Suprapubic skin (tissue), 4 donors: ENCODE measurements at regions not wholly inside any gene's neighbourhood (a gene's known extent, or its start where the extent isn't known, plus 50 kb on each side); places are given as distances from the start of the nearest gene placed in this dataset.

Experiments used
- DNase-seq, 2 donors: peaks; one replicate each; pipeline ENCODE4 v3.0.0-alpha.2; 2019; ENCODE audit warnings: low spot score in 2 of 2
- H3K27ac ChIP-seq: fragments of 200-600 bp; sonication (generic); one replicate; pipeline ENCODE4 v1.5.1; 2019
- H3K27me3 ChIP-seq: fragments of 200-600 bp; sonication (generic); one replicate; pipeline ENCODE4 v1.5.1; 2019
- H3K36me3 ChIP-seq: fragments of 200-600 bp; sonication (generic); one replicate; pipeline ENCODE4 v1.5.1; 2019
- H3K4me1 ChIP-seq: fragments of 200-600 bp; sonication (generic); one replicate; pipeline ENCODE4 v1.5.1; 2019
- H3K4me3 ChIP-seq: fragments of 200-600 bp; sonication (generic); one replicate; pipeline ENCODE4 v1.5.1; 2019; ENCODE audit warnings: mild to moderate bottlenecking
- H3K9me3 ChIP-seq: fragments of 200-600 bp; sonication (generic); one replicate; pipeline ENCODE4 v1.5.1; 2019
- EP300 ChIP-seq: sonication (generic); formaldehyde crosslinking; IDR thresholded peaks from one replicate; pipeline ENCODE4 v1.6.1; 2017; ENCODE audit warnings: antibody characterized with exemption
- POLR2A ChIP-seq, 2 donors: fragments of 450-650 bp; IDR thresholded peaks; one replicate each; pipeline ENCODE4 v1.6.1; 2017; ENCODE audit warnings: antibody characterized with exemption in 2 of 2, mild to moderate bottlenecking in 2 of 2, moderate library complexity in 2 of 2
- POLR2AphosphoS5 ChIP-seq, 3 donors: sonication (generic); formaldehyde crosslinking; IDR thresholded peaks; one replicate each; pipeline ENCODE4 v1.6.1; 2017; ENCODE audit warnings: antibody characterized with exemption in 3 of 3
- WGBS: methylation state at CpG from one replicate; pipeline ENCODE4 v1.1.5; 2018; 5-methylcytosine and 5-hydroxymethylcytosine counted together
- TF ChIP-seq, protein P1 (sequence below), 2 donors: fragments of 200-600 bp in 1 of 2; fragments of 450-650 bp in 1 of 2; sonication (generic) in 1 of 2; IDR thresholded peaks; one replicate each; pipeline ENCODE4 v1.5.1; 2016 to 2019; ENCODE audit warnings: antibody characterized with exemption in 2 of 2, mild to moderate bottlenecking in 1 of 2, moderate library complexity in 1 of 2

DNA sequence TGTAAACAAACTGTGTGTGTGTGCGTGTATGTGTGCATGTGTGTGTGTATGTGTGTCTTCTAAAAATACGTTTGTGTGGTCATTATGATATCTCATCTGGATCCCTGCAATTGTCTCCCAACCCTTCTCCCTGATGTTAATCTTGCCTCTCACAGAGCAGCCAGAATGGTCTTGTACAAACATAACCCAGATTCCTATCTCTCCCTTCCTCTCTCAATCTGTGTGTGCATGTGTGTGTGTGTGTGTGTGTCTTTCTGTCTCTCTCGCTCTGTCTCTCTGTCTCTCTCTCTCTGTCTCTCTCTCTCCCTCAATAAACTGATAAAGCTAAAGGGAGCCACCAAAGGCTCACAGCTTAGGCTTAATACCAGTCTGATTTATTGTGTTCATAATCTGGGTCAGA, 210.8 kb downstream of the PAX3 start:
- Histone ChIP-seq H3K9me3 (no peaks in the 10 kb centered on the region), H3K4me1 (no peaks in the 10 kb centered on the region), H3K27me3 (no peaks in the 10 kb centered on the region), H3K4me3 (no peak overlapping the region), H3K27ac (no peak overlapping the region), H3K36me3 (no peaks in the 10 kb centered on the region)
- DNase-seq = no peak
- TF ChIP-seq POLR2AphosphoS5 (IDR thresholded peaks at IDR 0.05) (no peak), EP300 (no peak), POLR2A (IDR thresholded peaks at IDR 0.05) (no peak)
- TF ChIP-seq, protein P1, sequence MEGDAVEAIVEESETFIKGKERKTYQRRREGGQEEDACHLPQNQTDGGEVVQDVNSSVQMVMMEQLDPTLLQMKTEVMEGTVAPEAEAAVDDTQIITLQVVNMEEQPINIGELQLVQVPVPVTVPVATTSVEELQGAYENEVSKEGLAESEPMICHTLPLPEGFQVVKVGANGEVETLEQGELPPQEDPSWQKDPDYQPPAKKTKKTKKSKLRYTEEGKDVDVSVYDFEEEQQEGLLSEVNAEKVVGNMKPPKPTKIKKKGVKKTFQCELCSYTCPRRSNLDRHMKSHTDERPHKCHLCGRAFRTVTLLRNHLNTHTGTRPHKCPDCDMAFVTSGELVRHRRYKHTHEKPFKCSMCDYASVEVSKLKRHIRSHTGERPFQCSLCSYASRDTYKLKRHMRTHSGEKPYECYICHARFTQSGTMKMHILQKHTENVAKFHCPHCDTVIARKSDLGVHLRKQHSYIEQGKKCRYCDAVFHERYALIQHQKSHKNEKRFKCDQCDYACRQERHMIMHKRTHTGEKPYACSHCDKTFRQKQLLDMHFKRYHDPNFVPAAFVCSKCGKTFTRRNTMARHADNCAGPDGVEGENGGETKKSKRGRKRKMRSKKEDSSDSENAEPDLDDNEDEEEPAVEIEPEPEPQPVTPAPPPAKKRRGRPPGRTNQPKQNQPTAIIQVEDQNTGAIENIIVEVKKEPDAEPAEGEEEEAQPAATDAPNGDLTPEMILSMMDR (IDR thresholded peaks at IDR 0.05) = no peak
- 68% methylated on average over 3 of the region's 3 CpGs for WGBS

DNA sequence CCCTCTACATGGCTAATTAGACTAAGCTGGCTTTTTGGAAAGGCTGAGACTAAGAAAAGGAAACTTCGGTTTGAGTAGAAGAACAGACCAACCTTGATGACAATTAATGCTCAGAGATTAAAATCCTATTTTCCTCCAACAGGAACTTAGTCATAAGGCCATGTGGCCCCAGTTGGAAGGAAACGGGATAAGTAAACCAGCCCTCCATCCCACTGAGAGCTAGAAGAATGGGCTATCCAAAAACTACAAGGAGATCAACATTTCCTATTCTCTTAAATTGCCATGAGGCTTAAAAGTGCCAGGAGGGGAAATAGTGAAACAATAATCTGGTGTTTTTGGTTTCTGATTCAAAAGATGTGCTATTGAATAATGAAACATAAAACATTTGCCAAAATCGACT, 216.6 kb downstream of the PAX3 start:
- H3K4me1 ChIP-seq = no peaks in the 10 kb centered on the region
- no peaks in the 10 kb centered on the region for H3K36me3 ChIP-seq
- WGBS = 55% methylated on average over 3 of the region's 3 CpGs
- TF ChIP-seq EP300 (no peak), POLR2AphosphoS5 (IDR thresholded peaks at IDR 0.05) (no peak), POLR2A (IDR thresholded peaks at IDR 0.05) (no peak)
- TF ChIP-seq, protein P1 (IDR thresholded peaks at IDR 0.05) = no peak
- DNase-seq = no peak
- H3K9me3 ChIP-seq = no peaks in the 10 kb centered on the region
- no peak overlapping the region for H3K4me3 ChIP-seq
- H3K27me3 ChIP-seq = peaks cover 12% of the 10 kb centered on the region
- no peak overlapping the region for H3K27ac ChIP-seq

DNA sequence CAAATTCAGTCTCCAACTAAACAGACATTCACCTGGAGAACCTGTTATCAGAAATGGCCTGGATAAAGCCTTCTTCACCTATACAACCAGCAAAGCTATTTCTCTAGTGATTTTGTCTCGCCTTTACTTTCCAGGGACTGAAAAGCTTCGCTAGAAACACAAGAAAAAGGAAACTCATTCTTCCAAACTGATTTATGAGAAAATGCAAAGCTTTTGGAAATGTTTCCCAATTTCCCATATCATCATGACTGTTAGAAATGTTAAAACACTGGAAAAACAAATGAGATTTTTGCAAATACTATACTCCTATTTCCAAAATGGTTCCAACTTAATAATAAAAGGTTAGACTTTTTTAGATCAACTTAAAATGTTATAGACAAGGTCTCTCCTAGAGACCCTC, 218.7 kb downstream of the PAX3 start:
- 88% methylated on average over 2 of the region's 2 CpGs for WGBS

DNA sequence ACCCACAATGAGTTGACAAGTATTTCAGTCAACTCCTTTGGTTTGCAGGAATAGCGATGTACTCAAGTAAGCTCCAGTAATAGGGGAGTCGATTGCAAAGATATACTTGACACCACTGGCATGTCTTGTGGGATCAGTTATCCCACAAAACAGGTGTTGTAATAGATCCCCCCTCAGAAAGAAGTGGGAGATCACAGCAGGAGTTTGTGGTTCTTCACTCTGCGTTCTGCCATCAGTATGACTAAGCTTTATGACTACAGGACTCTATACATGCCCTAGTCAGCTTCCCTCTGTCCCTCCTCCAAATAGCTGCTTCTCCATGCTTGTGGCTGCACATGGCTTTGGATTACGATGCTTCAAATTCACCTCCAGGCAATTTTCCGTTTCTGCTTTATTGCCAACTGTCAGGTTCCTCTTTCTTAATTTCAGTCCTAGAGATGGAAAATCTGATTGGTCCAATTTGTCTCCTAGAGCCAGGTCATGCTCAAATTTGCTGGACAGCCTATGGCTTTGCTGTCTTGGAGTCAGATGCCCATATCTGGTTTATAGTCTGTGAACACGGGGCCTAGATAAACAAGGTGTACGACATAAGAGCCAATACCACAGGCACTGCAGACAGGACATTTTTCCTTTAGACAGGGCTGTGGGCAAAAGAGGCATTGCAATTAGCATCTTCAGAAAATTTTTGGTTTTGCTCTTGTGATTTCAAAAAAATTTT, 221.7 kb downstream of the PAX3 start:
- no peak overlapping the region for H3K27ac ChIP-seq
- TF ChIP-seq EP300 (no peak), POLR2AphosphoS5 (IDR thresholded peaks at IDR 0.05) (no peak), POLR2A (IDR thresholded peaks at IDR 0.05) (no peak)
- TF ChIP-seq, protein P1 (IDR thresholded peaks at IDR 0.05) = no peak
- no peak for DNase-seq
- WGBS = 65% methylated on average over 7 of the region's 7 CpGs
- H3K4me1 ChIP-seq = no peaks in the 10 kb centered on the region
- H3K4me3 ChIP-seq = no peak overlapping the region
- H3K27me3 ChIP-seq = peaks cover 18% of the 10 kb centered on the region
- no peaks in the 10 kb centered on the region for H3K9me3 ChIP-seq
- no peaks in the 10 kb centered on the region for H3K36me3 ChIP-seq

More for the DNA sequence above, 218.7 kb downstream of the PAX3 start:
- Histone ChIP-seq H3K27ac (no peak overlapping the region), H3K4me3 (no peak overlapping the region), H3K27me3 (peaks cover 12% of the 10 kb centered on the region), H3K9me3 (no peaks in the 10 kb centered on the region), H3K4me1 (no peaks in the 10 kb centered on the region), H3K36me3 (no peaks in the 10 kb centered on the region)
- TF ChIP-seq, protein P1 (IDR thresholded peaks at IDR 0.05) = no peak
- TF ChIP-seq POLR2AphosphoS5 (IDR thresholded peaks at IDR 0.05) (no peak), EP300 (no peak), POLR2A (IDR thresholded peaks at IDR 0.05) (no peak)
- DNase-seq = no peak

DNA sequence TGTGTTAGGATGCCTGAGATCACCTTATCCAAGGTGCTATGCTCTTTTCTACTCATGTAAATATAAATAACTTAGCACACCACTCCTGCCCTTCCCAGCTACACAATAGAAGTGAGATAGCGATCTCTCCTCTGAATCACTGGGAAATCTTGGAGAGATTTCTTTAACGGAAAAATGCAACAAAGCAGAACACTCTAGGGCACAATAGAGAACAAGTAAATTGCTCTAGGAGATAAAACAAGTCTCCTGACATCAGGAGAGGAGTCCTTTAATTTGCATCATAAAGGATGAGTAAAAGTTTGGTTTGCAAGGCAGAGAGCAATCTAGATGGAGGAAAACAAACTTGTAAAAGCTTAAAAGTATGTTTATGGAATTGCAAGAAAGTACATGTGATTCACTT, 224.1 kb downstream of the PAX3 start:
- Histone ChIP-seq H3K27ac (no peak overlapping the region), H3K4me3 (no peak overlapping the region), H3K27me3 (peaks cover 6% of the 10 kb centered on the region), H3K36me3 (no peaks in the 10 kb centered on the region), H3K4me1 (no peaks in the 10 kb centered on the region), H3K9me3 (no peaks in the 10 kb centered on the region)
- TF ChIP-seq POLR2A (IDR thresholded peaks at IDR 0.05) (no peak), POLR2AphosphoS5 (IDR thresholded peaks at IDR 0.05) (no peak), EP300 (no peak)
- TF ChIP-seq, protein P1 (IDR thresholded peaks at IDR 0.05) = no peak
- WGBS = 35% methylated on average over 2 of the region's 2 CpGs
- no peak for DNase-seq
